Caco-2 (cell line): ENCODE measurements at regions not wholly inside any gene's neighbourhood (a gene's known extent, or its start where the extent isn't known, plus 50 kb on each side); places are given as distances from the start of the nearest gene placed in this dataset.

Experiments
- BruUV-seq: library from RNA; stranded (reverse); fragments of 400-500 nt; replicated peaks from 2 replicates; lab custom pipeline; 2021; lab: Mats Ljungman, UMichigan
- CTCF ChIA-PET: fragments of 300-600 bp; sonication (Branson Sonifier 250); formaldehyde crosslinking; loops from one replicate; lab custom pipeline; 2022; ENCODE audit warnings: antibody characterized with exemption; lab: Charles Lee
- POLR2A ChIA-PET: fragments of 300-600 bp; sonication (Branson Sonifier 250); formaldehyde crosslinking; loops from one replicate; lab custom pipeline; 2022; ENCODE audit warnings: antibody characterized with exemption; lab: Charles Lee
- DNase-seq, 2 experiments: peaks; one replicate each; pipeline versions ENCODE4 v3.0.0 to v3.0.0-alpha.2; 2020 to 2022
- H3K27me3 ChIP-seq: replicated peaks from 2 replicates; pipeline ENCODE4 v1.6.0; 2011; ENCODE audit warnings: low read length; ENCODE audit not compliant: control insufficient read depth, insufficient read depth
- H3K36me3 ChIP-seq: 2 replicates; pipeline ENCODE4 v1.5.1; 2011; ENCODE audit warnings: low read length; ENCODE audit not compliant: control insufficient read depth, insufficient read depth
- H3K4me1 ChIP-seq: fragments of 250-450 bp; sonication (Bioruptor Pico); 2 replicates; pipeline ENCODE4 v1.5.1; 2020; ENCODE audit warnings: mild to moderate bottlenecking
- H3K4me3 ChIP-seq: 2 replicates; pipeline ENCODE4 v1.5.1; 2011; ENCODE audit warnings: low read depth, mild to moderate bottlenecking, control low read depth, low read length
- H3K9me3 ChIP-seq: fragments of 250-450 bp; sonication (Bioruptor Pico); 2 replicates; pipeline ENCODE4 v1.5.1; 2020; ENCODE audit warnings: mild to moderate bottlenecking, moderate library complexity
- H3K27ac Mint-ChIP-seq: one replicate; pipeline ENCODE4 v1.8.0; 2022; ENCODE audit warnings: mixed read lengths; ENCODE audit not compliant: unreplicated experiment
- H3K27me3 Mint-ChIP-seq: one replicate; pipeline ENCODE4 v1.8.0; 2022; ENCODE audit warnings: mixed read lengths; ENCODE audit not compliant: insufficient read depth, unreplicated experiment
- H3K36me3 Mint-ChIP-seq: one replicate; pipeline ENCODE4 v1.8.0; 2022; ENCODE audit warnings: mild to moderate bottlenecking, mixed read lengths; ENCODE audit not compliant: insufficient read depth, unreplicated experiment
- H3K4me1 Mint-ChIP-seq: one replicate; pipeline ENCODE4 v1.8.0; 2022; ENCODE audit warnings: low read depth, mixed read lengths; ENCODE audit not compliant: unreplicated experiment
- H3K4me3 Mint-ChIP-seq: one replicate; pipeline ENCODE4 v1.8.0; 2022; ENCODE audit warnings: mild to moderate bottlenecking, moderate library complexity, mixed read lengths; ENCODE audit not compliant: unreplicated experiment
- H3K9me3 Mint-ChIP-seq: one replicate; pipeline ENCODE4 v1.8.0; 2022; ENCODE audit warnings: mixed read lengths; ENCODE audit not compliant: unreplicated experiment
- CTCF ChIP-seq, 2 experiments: fragments of 200-600 bp in 1 of 2; IDR thresholded peaks; 1 replicate in 1 of 2; 2 replicates in 1 of 2; pipeline versions ENCODE4 v1.5.1 to v1.8.0; 2011 to 2022; ENCODE audit warnings: antibody characterized with exemption in 1 of 2, control low read depth in 1 of 2, inconsistent platforms in 1 of 2, low read depth in 1 of 2, low read length in 1 of 2, mild to moderate bottlenecking in 1 of 2, moderate library complexity in 1 of 2; ENCODE audit not compliant: insufficient read depth in 1 of 2, severe bottlenecking in 1 of 2, unreplicated experiment in 1 of 2
- intact Hi-C: fragments of 100-400 bp; cut with micrococcal nuclease; formaldehyde crosslinking; loops from one replicate; pipeline ENCODE4 v1.10.0; 2022; ENCODE audit not compliant: unreplicated experiment

GRCh38 chr10:34912771-34913170 is 97.7 kb upstream of the PARD3 start:
- peak in 1 of 2 experiments; percentile 7 for DNase-seq
- Mint-ChIP-seq H3K4me1 (no peaks in the 10 kb centered on the region), H3K36me3 (no peaks in the 10 kb centered on the region), H3K4me3 (no peak overlapping the region), H3K27me3 (peaks cover 5% of the 10 kb centered on the region), H3K9me3 (no peaks in the 10 kb centered on the region), H3K27ac (no peak overlapping the region)
- intact Hi-C loops, result no loop called here
- no peaks in the 10 kb centered on the region for H3K36me3 ChIP-seq
- no peak for TF ChIP-seq CTCF (IDR thresholded peaks at IDR 0.05; ENCODE audit: insufficient read depth in 1 of 2, low read depth in 1 of 2, low read length in 1 of 2, severe bottlenecking in 1 of 2, unreplicated experiment in 1 of 2)
- no peaks in the 10 kb centered on the region for H3K4me1 ChIP-seq
- ChIA-PET CTCF (no interaction called here), POLR2A (no interaction called here)
- BruUV-seq, result no TSS peak
- no peaks in the 10 kb centered on the region for H3K9me3 ChIP-seq
- no peak overlapping the region for H3K4me3 ChIP-seq
- no peaks in the 10 kb centered on the region for H3K27me3 ChIP-seq

- ChIA-PET CTCF (no interaction called here), POLR2A (no interaction called here)
- no peaks in the 10 kb centered on the region for H3K36me3 ChIP-seq
- DNase-seq, result peak in 1 of 2 experiments; percentile 23
- Mint-ChIP-seq H3K27ac (no peak overlapping the region), H3K27me3 (peaks cover 5% of the 10 kb centered on the region), H3K9me3 (no peaks in the 10 kb centered on the region), H3K36me3 (no peaks in the 10 kb centered on the region), H3K4me3 (no peak overlapping the region), H3K4me1 (no peaks in the 10 kb centered on the region)
- intact Hi-C loops, result no loop called here
- no peak overlapping the region for H3K4me3 ChIP-seq
- no TSS peak for BruUV-seq
- TF ChIP-seq CTCF (IDR thresholded peaks at IDR 0.05; ENCODE audit: insufficient read depth in 1 of 2, low read depth in 1 of 2, low read length in 1 of 2, severe bottlenecking in 1 of 2, unreplicated experiment in 1 of 2), result no peak
- H3K9me3 ChIP-seq, result no peaks in the 10 kb centered on the region
- no peaks in the 10 kb centered on the region for H3K4me1 ChIP-seq
- H3K27me3 ChIP-seq, result no peaks in the 10 kb centered on the region
Observed at GRCh38 chr10:34911661-34912205, 96.6 kb upstream of the PARD3 start.

- H3K27me3 Mint-ChIP-seq, result peaks cover 5% of the 10 kb centered on the region
- no peak for DNase-seq
- H3K4me1 Mint-ChIP-seq, result no peaks in the 10 kb centered on the region
- intact Hi-C loops, result no loop called here
- no peaks in the 10 kb centered on the region for H3K9me3 Mint-ChIP-seq
- no peaks in the 10 kb centered on the region for H3K36me3 ChIP-seq
- ChIA-PET CTCF (no interaction called here), POLR2A (no interaction called here)
- no peaks in the 10 kb centered on the region for H3K36me3 Mint-ChIP-seq
- no peak for TF ChIP-seq CTCF (IDR thresholded peaks at IDR 0.05; ENCODE audit: insufficient read depth in 1 of 2, low read depth in 1 of 2, low read length in 1 of 2, severe bottlenecking in 1 of 2, unreplicated experiment in 1 of 2)
- H3K4me1 ChIP-seq, result no peaks in the 10 kb centered on the region
- no peak overlapping the region for H3K27ac Mint-ChIP-seq
- no peak overlapping the region for H3K4me3 Mint-ChIP-seq
- H3K27me3 ChIP-seq, result no peaks in the 10 kb centered on the region
- no peaks in the 10 kb centered on the region for H3K9me3 ChIP-seq
- BruUV-seq, result no TSS peak
- H3K4me3 ChIP-seq, result no peak overlapping the region
Observed at GRCh38 chr10:34908481-34908880, 93.4 kb upstream of the PARD3 start.
